Right ventricle myocardium superior (tissue), 1 donor: ENCODE measurements at regions not wholly inside any gene's neighbourhood (a gene's known extent, or its start where the extent isn't known, plus 50 kb on each side); places are given as distances from the start of the nearest gene placed in this dataset.
"Not testable (repeated sequence)": the region's sequence is repeated elsewhere in the genome, so short reads cannot be mapped to it uniquely, and the experiment has no call there.

Experiments
- ATAC-seq: fragments of 200-7000 bp; cut with Tn5 transposase; one replicate; pipeline ENCODE4 v1.9.1; 2020; ENCODE audit warnings: mild to moderate bottlenecking; ENCODE audit not compliant: poor library complexity
- DNase-seq: peaks from one replicate; pipeline ENCODE4 v3.0.0-alpha.2; 2020
- intact Hi-C: fragments of 100-400 bp; cut with DNase I; formaldehyde crosslinking; loops from one replicate; pipeline ENCODE4 v1.11.2; 2022
- donor health status: DM: no; HTN: yes; CAD: no; lungs with severe emphysema.

GRCh38 chr16:16942849-16943248 is 527.9 kb downstream of the XYLT1 start:
- DNase-seq, intact Hi-C loops, ATAC-seq: not testable (repeated sequence)

GRCh38 chr16:16945207-16945606 is 525.6 kb downstream of the XYLT1 start:
- DNase-seq (no peak), ATAC-seq (no peak)
- intact Hi-C loops, result no loop called here

- intact Hi-C loops, result no loop called here
- DNase-seq (no peak), ATAC-seq (no peak)
These were observed 514.4 kb downstream of the XYLT1 start for GRCh38 chr16:16956376-16956775.

- intact Hi-C loops, result no loop called here
- no peak for ATAC-seq
- no peak for DNase-seq
These were observed 510.0 kb downstream of the XYLT1 start for GRCh38 chr16:16960785-16961184.

- intact Hi-C loops, result no loop called here
- no peak for ATAC-seq
- DNase-seq, result no peak
These were observed 504.3 kb downstream of the XYLT1 start for GRCh38 chr16:16966439-16966838.

GRCh38 chr16:16971042-16971441 is 499.7 kb downstream of the XYLT1 start:
- intact Hi-C loops, result no loop called here
- no peak for DNase-seq
- ATAC-seq, result no peak

- intact Hi-C loops, result no loop called here
- DNase-seq, result no peak
These were observed 497.9 kb downstream of the XYLT1 start for GRCh38 chr16:16972831-16973230.

GRCh38 chr16:16973707-16974591 is 496.8 kb downstream of the XYLT1 start:
- ATAC-seq, result no peak
- intact Hi-C loops, result no loop called here

More at GRCh38 chr16:16972831-16973230, 497.9 kb downstream of the XYLT1 start:
- ATAC-seq, result no peak

GRCh38 chr16:16982614-16983013 is 488.1 kb downstream of the XYLT1 start:
- intact Hi-C loops, result no loop called here
- DNase-seq, result no peak
- ATAC-seq, result no peak

More at GRCh38 chr16:16973707-16974591, 496.8 kb downstream of the XYLT1 start:
- no peak for DNase-seq

- intact Hi-C loops, result no loop called here
- ATAC-seq (no peak), DNase-seq (no peak)
These were observed 487.2 kb downstream of the XYLT1 start for GRCh38 chr16:16983582-16983981.

- intact Hi-C loops, DNase-seq, ATAC-seq: not testable (repeated sequence)
These were observed 486.7 kb downstream of the XYLT1 start for GRCh38 chr16:16984091-16984490.

- no peak for ATAC-seq
- DNase-seq, result no peak
- intact Hi-C loops, result no loop called here
These were observed 485.1 kb downstream of the XYLT1 start for GRCh38 chr16:16985707-16986106.

GRCh38 chr16:16988963-16989362 is 481.8 kb downstream of the XYLT1 start:
- intact Hi-C loops, result no loop called here
- DNase-seq, result no peak
- ATAC-seq, result no peak

- ATAC-seq, result no peak
- DNase-seq, result no peak
- intact Hi-C loops, result no loop called here
These were observed 481.4 kb downstream of the XYLT1 start for GRCh38 chr16:16989368-16989767.

- DNase-seq, result no peak
- no peak for ATAC-seq
- intact Hi-C loops, result no loop called here
These were observed 479.0 kb downstream of the XYLT1 start for GRCh38 chr16:16991711-16992110.

GRCh38 chr16:16992975-16993765 is 477.6 kb downstream of the XYLT1 start:
- intact Hi-C loops, result no loop called here
- DNase-seq, result no peak
- ATAC-seq, result no peak

- intact Hi-C loops, result no loop called here
- ATAC-seq (no peak), DNase-seq (no peak)
These were observed 475.9 kb downstream of the XYLT1 start for GRCh38 chr16:16994831-16995230.

- intact Hi-C loops, result no loop called here
- ATAC-seq (no peak), DNase-seq (no peak)
These were observed 473.9 kb downstream of the XYLT1 start for GRCh38 chr16:16996827-16997226.

- intact Hi-C loops, result no loop called here
- no peak for DNase-seq
- ATAC-seq, result no peak
These were observed 473.4 kb downstream of the XYLT1 start for GRCh38 chr16:16997349-16997748.

GRCh38 chr16:17001471-17001870 is 469.3 kb downstream of the XYLT1 start:
- DNase-seq (no peak), ATAC-seq (no peak)
- intact Hi-C loops, result no loop called here
